ENCODE measurements at regions not wholly inside any gene's neighbourhood (a gene's known extent, or its start where the extent isn't known, plus 50 kb on each side); places are given as distances from the start of the nearest gene placed in this dataset.

DNA sequence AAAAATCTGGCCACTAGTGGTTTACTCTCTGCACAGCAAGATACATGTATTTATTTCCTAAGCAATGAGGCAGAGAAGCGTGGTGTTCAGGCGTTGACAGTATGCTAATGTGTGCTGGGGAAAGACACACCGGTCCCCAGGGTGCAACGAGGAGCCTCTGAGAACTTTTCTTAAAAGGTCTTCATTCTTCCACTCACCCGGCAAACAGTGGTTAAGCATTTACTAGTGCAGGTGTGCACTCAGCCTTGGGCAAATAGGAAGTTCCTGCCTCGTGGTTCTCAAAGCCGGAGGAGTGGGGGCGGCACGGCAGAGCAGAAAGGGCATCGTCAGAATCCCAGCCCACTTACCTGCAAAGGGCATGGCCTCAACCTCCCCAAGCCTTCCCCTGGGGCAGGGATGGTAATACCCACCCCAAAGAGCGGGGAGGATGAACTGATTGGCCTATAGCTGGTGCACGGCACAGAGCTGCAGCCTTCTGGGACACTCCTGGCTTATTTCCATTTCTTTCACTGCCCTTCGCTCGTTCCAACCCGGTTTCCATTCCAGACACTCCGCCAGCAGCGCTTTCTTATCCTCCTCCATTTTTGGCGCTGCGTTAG, 184.3 kb upstream of the CTBP2 start:
- H3K4me1 Mint-ChIP-seq (ENCODE audit: low read depth, unreplicated experiment), result peaks cover 5% of the 10 kb centered on the region
- H3K4me3 Mint-ChIP-seq (ENCODE audit: unreplicated experiment), result no peak overlapping the region
- TF ChIP-seq, protein P1, sequence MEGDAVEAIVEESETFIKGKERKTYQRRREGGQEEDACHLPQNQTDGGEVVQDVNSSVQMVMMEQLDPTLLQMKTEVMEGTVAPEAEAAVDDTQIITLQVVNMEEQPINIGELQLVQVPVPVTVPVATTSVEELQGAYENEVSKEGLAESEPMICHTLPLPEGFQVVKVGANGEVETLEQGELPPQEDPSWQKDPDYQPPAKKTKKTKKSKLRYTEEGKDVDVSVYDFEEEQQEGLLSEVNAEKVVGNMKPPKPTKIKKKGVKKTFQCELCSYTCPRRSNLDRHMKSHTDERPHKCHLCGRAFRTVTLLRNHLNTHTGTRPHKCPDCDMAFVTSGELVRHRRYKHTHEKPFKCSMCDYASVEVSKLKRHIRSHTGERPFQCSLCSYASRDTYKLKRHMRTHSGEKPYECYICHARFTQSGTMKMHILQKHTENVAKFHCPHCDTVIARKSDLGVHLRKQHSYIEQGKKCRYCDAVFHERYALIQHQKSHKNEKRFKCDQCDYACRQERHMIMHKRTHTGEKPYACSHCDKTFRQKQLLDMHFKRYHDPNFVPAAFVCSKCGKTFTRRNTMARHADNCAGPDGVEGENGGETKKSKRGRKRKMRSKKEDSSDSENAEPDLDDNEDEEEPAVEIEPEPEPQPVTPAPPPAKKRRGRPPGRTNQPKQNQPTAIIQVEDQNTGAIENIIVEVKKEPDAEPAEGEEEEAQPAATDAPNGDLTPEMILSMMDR (IDR thresholded peaks at IDR 0.05; ENCODE audit: partially characterized antibody, unreplicated experiment), result no peak
- peaks cover 1% of the 10 kb centered on the region for H3K27me3 Mint-ChIP-seq (ENCODE audit: unreplicated experiment)
- H3K9me3 Mint-ChIP-seq (ENCODE audit: unreplicated experiment), result no peaks in the 10 kb centered on the region
- no peak for DNase-seq
- H3K27ac Mint-ChIP-seq (ENCODE audit: unreplicated experiment), result no peak overlapping the region
- H3K36me3 Mint-ChIP-seq (ENCODE audit: unreplicated experiment), result no peaks in the 10 kb centered on the region

DNA sequence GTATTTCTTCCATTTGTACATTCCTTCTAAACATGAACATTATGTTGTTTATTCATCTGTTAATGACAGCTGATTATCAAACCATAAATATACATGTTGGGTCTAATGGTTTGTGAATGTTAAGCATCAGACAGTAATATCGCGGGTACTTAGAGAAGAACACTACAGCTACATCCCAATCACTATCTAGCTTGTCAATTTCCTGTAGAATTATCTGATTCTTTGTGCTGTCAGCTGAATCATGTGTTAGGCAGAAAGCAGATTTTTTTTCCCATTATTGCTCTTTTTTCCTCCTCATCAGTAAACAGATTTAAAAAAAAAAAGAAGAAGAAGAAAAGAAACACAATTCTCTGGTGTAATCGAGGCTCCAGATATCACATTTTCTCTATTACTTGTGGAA, 183.6 kb upstream of the CTBP2 start:
- Mint-ChIP-seq H3K27ac (ENCODE audit: unreplicated experiment) (no peak overlapping the region), H3K4me3 (ENCODE audit: unreplicated experiment) (no peak overlapping the region), H3K9me3 (ENCODE audit: unreplicated experiment) (no peaks in the 10 kb centered on the region), H3K36me3 (ENCODE audit: unreplicated experiment) (no peaks in the 10 kb centered on the region), H3K4me1 (ENCODE audit: low read depth, unreplicated experiment) (peaks cover 5% of the 10 kb centered on the region), H3K27me3 (ENCODE audit: unreplicated experiment) (peaks cover 1% of the 10 kb centered on the region)
- no peak for DNase-seq
- TF ChIP-seq, protein P1 (IDR thresholded peaks at IDR 0.05; ENCODE audit: partially characterized antibody, unreplicated experiment), result no peak

DNA sequence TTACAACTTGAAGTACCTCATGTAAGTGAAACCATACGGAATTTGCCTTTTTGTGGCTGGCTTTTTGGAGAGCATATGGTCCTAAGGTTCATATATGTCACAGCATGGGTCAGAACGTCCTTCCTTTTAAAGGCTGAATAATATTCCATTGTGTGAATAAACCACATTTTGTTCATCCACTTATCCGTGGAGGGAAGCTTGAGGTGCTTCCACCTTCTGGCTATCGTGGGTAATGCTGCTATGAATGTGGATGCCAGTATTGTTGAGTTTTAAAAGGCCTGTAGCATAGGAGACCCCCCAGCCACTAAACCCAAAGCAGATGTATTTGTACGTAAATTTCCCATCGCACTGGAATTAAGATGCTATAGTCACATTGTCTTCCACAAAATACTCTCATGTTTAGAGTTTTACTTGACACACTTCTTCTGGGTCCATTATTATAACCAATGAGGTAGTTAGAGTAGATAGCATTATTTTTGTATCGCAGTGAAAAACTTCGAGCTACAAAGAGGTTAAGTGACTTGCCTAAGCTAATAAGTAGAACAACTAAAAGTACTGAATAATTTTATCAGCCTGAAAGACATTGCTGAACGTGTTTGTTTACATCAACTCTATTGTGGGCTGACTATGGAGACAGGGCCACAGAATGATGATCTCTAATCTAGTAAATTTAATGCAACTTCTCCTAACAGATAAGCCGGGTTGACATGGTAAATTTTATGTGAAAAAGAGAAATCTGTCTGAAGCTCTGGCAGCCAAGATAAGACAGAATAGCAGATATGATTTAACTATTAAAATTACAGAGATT, 183.0 kb upstream of the CTBP2 start:
- peak; percentile 36 for DNase-seq
- H3K4me3 Mint-ChIP-seq (ENCODE audit: unreplicated experiment), result no peak overlapping the region
- peaks cover 5% of the 10 kb centered on the region for H3K4me1 Mint-ChIP-seq (ENCODE audit: low read depth, unreplicated experiment)
- H3K27ac Mint-ChIP-seq (ENCODE audit: unreplicated experiment), result no peak overlapping the region
- no peaks in the 10 kb centered on the region for H3K36me3 Mint-ChIP-seq (ENCODE audit: unreplicated experiment)
- H3K9me3 Mint-ChIP-seq (ENCODE audit: unreplicated experiment), result no peaks in the 10 kb centered on the region
- H3K27me3 Mint-ChIP-seq (ENCODE audit: unreplicated experiment), result peaks cover 1% of the 10 kb centered on the region
- TF ChIP-seq, protein P1 (IDR thresholded peaks at IDR 0.05; ENCODE audit: partially characterized antibody, unreplicated experiment), result peak; percentile 70

DNA sequence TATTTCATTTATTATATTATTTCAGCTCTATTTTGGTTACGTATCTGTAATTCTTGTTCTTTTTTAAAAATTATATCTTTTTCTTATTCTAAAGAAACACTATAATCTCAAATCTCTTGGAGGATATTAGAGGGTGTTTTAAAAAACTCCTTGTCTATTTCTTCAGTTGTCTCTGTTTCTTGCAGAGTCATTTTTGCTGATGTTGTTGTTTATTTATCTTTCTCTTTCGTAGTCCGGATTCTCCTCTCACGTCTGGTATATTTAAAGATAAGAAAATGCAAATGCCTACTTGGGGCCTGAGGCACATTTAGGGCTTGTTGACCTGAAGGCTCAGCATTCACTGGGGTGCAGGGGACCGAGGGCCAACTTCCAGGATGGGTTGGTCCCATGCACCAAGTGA, 181.2 kb upstream of the CTBP2 start:
- Mint-ChIP-seq H3K4me3 (ENCODE audit: unreplicated experiment) (no peak overlapping the region), H3K27ac (ENCODE audit: unreplicated experiment) (no peak overlapping the region), H3K4me1 (ENCODE audit: low read depth, unreplicated experiment) (peaks cover 5% of the 10 kb centered on the region), H3K9me3 (ENCODE audit: unreplicated experiment) (no peaks in the 10 kb centered on the region), H3K36me3 (ENCODE audit: unreplicated experiment) (no peaks in the 10 kb centered on the region), H3K27me3 (ENCODE audit: unreplicated experiment) (no peaks in the 10 kb centered on the region)
- DNase-seq, result no peak
- TF ChIP-seq, protein P1 (IDR thresholded peaks at IDR 0.05; ENCODE audit: partially characterized antibody, unreplicated experiment), result no peak

DNA sequence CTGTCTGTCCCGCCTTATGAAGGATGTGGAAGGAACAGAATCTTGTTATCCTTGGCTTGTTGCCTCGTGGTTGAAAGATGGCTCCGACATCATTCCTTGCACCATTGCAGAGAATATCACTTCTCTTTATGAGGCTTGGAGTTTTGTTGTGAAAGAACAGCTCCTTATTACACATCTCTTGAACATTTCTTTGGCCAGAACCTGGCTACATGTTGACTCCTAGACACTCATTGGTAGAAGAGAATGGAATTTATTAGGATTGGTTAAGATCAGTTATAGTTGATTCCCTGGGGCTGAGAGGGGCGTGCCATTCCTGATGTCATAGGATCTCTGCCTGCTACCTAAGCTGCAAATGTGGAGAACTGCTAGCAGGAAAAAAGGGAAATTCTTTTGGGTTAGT, 180.5 kb upstream of the CTBP2 start:
- Mint-ChIP-seq H3K36me3 (ENCODE audit: unreplicated experiment) (no peaks in the 10 kb centered on the region), H3K27ac (ENCODE audit: unreplicated experiment) (no peak overlapping the region), H3K9me3 (ENCODE audit: unreplicated experiment) (no peaks in the 10 kb centered on the region), H3K4me3 (ENCODE audit: unreplicated experiment) (no peak overlapping the region), H3K4me1 (ENCODE audit: low read depth, unreplicated experiment) (peaks cover 5% of the 10 kb centered on the region), H3K27me3 (ENCODE audit: unreplicated experiment) (no peaks in the 10 kb centered on the region)
- TF ChIP-seq, protein P1 (IDR thresholded peaks at IDR 0.05; ENCODE audit: partially characterized antibody, unreplicated experiment), result no peak
- no peak for DNase-seq

Measured in glutamatergic neuron (in vitro differentiated cells).